ENCODE measurements at regions not wholly inside any gene's neighbourhood (a gene's known extent, or its start where the extent isn't known, plus 50 kb on each side); places are given as distances from the start of the nearest gene placed in this dataset.
A peak's percentile ranks its signal among the peaks of the same experiment; 100 is the strongest.
"Not testable (repeated sequence)": the region's sequence is repeated elsewhere in the genome, so short reads cannot be mapped to it uniquely, and the experiment has no call there.

DNA sequence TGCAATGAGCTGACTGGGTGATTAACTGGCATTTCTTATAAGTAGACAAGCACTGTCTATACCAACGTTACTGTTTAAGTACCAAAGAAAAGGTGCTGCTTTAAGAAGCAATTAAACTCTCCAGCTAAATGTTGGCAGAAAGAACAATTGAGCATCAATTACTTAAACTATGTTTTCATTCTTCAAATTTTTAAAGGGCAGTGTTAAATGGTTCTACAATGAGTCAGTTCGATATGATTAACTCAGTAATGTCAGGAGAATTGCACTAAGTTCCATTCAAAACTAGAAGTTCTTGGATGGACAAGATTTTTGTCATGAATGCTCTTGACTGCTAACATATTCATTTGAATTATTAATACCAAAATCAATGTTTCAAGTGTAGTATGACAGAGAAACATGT is 593.7 kb downstream of the DNAH5 start:
- DNase-seq (ENCODE audit: low spot score) (no peak), FAIRE-seq (no peak)

DNA sequence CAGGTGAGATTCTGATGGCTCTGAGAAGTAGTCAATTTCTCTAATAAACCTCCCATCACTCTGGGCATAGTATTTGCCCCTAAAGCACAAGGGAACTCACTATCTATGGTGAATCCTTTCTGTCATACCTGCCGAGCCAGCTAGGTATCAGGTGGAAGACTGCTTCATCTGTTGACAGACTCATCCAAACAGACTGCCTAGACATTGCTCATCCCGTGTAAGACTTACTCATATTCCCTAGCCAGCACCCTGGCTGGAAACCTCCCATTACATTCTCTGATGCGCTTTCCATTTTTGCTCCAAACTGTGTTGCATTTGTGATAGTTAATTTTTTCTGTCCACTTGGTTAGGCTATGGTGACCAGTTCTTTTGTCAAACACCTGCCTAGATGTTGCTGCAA is 595.9 kb downstream of the DNAH5 start:
- FAIRE-seq (no peak), DNase-seq (ENCODE audit: low spot score) (no peak)

DNA sequence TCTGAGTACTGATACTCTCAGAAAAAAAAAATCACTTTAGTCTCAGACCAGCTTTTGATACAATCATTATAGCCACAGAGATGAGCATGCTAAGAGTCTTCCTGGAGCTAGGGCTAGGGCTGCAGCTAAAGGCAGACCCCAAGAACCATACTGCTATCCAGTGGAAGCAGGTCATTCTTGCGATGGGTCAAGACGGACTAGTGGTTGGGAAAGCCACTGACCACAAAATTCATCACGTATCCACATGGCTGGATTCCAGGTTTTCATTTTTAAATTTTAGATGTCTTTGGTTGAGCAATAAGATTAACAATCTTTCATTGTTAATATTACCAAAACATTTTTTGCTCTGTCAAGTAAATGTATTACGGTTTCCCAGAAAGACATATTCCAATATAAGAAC is 598.1 kb downstream of the DNAH5 start:
- no peak for FAIRE-seq

DNA sequence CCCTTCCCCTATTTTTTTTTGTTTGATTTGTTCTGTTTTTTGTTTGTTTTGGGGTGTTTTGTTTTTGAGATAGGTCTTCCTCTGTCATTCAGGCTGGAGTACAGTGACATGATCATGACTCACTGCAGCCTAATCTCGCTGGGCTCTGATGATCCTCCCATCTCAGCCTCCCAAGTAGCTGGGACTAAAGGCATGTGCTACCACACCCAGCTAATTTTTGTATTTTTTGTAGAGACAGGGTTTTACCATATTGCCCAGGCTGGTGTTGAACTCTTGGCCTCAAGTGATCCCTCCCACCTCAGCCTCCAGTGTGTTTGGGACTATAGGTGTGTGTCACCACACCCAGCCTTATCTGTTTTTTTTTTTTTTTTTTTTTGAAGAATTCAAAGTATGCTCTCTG is 605.4 kb downstream of the DNAH5 start:
- FAIRE-seq (peak; percentile 53), DNase-seq (ENCODE audit: low spot score) (no peak)

More for the DNA sequence above, 598.1 kb downstream of the DNAH5 start:
- no peak for DNase-seq (ENCODE audit: low spot score)

DNA sequence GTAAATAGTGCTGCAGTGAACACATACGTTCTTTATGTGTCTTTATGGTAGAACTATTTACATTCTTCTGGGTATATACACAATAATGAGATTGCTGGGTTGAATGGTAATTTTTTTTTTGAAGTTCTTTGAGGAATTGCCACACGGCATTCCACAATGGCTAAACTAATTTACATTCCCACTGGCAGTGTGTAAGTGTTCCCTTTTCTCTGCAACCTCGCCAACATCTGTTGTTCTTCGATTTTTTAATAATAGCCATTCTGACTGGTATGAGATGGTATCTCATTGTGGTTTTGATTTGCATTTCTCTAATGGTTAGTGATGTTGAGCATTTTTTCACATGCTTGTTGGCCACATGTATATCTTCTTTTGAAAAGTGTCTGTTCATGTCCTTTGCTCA is 609.5 kb downstream of the DNAH5 start:
- FAIRE-seq; DNase-seq (ENCODE audit: low spot score): not testable (repeated sequence)

DNA sequence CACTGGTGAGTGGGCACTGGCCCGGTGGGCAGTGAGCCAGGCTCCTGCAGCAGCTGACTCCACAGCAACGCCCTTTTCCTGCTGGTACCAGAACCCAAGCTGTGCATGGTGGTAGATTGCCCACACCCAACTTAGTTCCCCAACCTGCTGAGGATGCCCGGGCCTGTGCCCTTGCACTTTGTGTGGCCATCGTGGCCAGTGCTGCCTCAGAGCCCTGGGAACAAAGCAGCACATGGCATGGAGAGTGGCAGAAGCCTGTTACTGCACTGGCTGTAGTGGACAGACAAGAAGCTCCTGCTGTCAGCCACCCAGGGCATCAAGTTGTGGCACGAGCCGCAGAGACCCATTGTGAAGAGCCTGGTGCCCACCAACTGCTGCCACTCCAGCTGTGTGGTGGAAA is 612.9 kb downstream of the DNAH5 start:
- FAIRE-seq (no peak), DNase-seq (ENCODE audit: low spot score) (no peak)

- no peak for FAIRE-seq
- no peak for DNase-seq (ENCODE audit: low spot score)
Observed at GRCh38 chr5:13328316-13328715, 616.2 kb downstream of the DNAH5 start.

DNA sequence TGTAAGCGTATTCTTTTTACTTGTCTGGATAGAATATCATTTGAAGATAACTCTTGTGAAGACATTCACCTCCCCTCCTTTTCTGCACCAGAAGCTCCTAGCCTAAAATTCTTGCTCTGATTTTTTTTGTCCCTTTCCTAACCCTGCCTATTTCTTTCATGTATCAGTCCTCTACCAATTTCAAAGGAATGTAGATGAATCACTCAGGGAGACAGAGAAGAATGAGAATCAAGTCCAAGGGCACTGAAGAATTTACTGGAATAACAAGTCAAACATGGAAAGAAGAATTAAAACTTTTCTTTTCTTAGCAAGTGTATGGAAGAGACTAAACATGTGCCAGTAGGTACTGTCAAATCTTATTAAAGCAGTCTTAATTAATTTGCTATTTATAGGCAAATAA is 618.7 kb downstream of the DNAH5 start:
- FAIRE-seq (no peak), DNase-seq (ENCODE audit: low spot score) (peak; percentile 19)

DNA sequence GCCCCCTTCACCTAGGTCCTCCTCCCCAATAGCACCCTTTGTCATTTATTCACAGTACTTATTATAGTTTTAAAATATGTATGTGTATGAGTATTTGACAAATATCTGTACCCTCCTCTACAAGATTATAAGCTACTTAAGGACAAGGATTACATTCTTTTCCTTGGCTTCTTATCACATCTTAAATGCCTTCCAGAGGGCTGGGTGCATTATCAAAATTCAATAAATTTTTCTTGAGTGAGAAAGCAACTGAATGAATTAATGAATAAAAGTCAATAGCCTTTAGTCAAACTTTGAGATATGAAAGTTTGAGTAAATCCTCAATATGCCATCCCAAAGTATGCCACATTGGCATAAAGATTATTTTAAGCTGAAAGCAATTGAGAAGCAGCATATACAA is 621.7 kb downstream of the DNAH5 start:
- FAIRE-seq (no peak), DNase-seq (ENCODE audit: low spot score) (no peak)

- DNase-seq (ENCODE audit: low spot score) (no peak), FAIRE-seq (no peak)
Observed at GRCh38 chr5:13317654-13318053, 626.8 kb downstream of the DNAH5 start.

DNA sequence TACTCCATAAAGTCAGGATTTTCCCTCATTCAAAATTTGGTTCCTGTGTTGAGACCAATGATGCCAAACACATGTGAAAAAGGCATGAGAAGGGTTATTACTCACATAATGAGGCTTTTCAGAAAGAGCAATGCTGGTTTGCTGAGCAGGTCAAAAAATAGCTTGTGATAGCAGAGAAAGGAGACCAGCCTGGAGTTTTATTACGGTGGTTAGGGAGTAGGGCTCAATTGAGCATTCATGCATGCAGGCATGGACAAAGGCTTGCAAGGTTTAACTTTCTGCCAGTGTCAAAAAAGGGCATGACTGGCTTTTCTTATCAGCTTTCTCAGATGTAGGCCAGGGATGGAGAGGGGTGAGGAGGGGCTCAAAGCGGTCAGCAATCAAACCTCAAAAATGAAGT is 628.3 kb downstream of the DNAH5 start:
- DNase-seq (ENCODE audit: low spot score) (no peak), FAIRE-seq (no peak)

DNA sequence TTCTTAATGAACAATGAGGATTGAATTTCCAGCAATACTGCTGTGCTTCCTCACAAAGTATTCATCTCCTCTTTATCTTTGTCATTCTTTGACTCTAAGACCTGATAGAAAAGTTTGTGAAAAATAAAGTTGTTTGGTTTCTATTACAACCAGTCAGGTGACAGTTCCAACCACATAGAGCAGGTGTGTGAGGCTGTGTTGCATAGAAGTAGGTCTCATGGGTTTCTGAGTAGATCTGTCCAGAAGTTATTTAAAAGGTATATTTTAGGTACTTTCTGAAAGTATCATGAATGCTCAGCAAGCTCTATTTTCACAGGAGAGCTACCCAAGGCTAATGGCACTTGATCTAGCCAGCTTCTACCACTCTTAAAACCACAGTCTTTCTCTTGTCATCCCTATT is 637.0 kb downstream of the DNAH5 start:
- no peak for FAIRE-seq
- no peak for DNase-seq (ENCODE audit: low spot score)

DNA sequence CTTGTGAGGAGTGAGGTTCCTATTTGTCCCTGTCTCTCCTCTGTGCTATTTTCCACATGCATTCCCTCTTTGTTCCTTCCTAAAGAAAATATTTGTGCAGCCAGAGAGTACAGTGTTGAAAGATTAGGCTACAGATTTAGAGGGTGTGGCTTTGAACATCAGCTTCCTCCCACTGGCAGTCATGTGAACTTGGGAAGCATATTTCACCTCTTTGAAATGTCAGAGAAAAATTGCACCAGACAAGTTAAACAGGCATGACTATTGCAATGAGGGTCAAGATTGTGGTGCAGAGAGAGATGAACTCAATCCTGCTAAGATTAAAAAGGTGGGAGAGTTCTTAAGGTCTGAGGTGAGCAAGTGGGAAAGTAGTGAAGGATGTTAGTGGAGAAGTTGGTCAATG is 641.0 kb downstream of the DNAH5 start:
- FAIRE-seq (no peak), DNase-seq (ENCODE audit: low spot score) (no peak)

DNA sequence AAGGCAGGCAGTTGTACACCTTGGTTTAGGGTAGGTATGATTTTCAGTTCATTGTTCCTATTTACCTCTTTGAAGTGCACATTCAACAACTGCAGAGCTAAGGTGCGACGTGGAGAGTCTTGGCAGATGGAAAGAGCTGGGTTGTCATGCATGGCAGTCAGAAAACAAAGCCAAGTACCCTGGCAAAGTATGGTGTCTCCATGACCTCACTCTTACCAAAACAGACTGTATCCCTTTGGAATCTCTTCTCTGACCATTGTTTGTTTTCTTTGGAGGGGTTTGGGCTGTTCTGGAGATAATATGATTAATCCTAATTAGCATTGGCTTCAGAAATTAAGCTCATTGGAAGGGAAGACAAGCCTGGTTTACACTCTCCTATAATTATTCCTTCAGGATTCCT is 665.7 kb downstream of the DNAH5 start:
- no peak for FAIRE-seq
- no peak for DNase-seq (ENCODE audit: low spot score)

- no peak for FAIRE-seq
Observed at GRCh38 chr5:13278148-13278547, 666.3 kb downstream of the DNAH5 start.

GRCh38 chr5:13276156-13276555 is 668.3 kb downstream of the DNAH5 start:
- FAIRE-seq: no peak

More at GRCh38 chr5:13278148-13278547, 666.3 kb downstream of the DNAH5 start:
- DNase-seq (ENCODE audit: low spot score): no peak

GRCh38 chr5:13263701-13264100 is 680.8 kb downstream of the DNAH5 start:
- FAIRE-seq: no peak
- no peak for DNase-seq (ENCODE audit: low spot score)

More at GRCh38 chr5:13276156-13276555, 668.3 kb downstream of the DNAH5 start:
- no peak for DNase-seq (ENCODE audit: low spot score)

- DNase-seq (ENCODE audit: low spot score) (no peak), FAIRE-seq (no peak)
Observed at GRCh38 chr5:13253111-13253510, 691.4 kb downstream of the DNAH5 start.

GRCh38 chr5:13252699-13253098 is 691.8 kb downstream of the DNAH5 start:
- no peak for DNase-seq (ENCODE audit: low spot score)
- FAIRE-seq: no peak

DNA sequence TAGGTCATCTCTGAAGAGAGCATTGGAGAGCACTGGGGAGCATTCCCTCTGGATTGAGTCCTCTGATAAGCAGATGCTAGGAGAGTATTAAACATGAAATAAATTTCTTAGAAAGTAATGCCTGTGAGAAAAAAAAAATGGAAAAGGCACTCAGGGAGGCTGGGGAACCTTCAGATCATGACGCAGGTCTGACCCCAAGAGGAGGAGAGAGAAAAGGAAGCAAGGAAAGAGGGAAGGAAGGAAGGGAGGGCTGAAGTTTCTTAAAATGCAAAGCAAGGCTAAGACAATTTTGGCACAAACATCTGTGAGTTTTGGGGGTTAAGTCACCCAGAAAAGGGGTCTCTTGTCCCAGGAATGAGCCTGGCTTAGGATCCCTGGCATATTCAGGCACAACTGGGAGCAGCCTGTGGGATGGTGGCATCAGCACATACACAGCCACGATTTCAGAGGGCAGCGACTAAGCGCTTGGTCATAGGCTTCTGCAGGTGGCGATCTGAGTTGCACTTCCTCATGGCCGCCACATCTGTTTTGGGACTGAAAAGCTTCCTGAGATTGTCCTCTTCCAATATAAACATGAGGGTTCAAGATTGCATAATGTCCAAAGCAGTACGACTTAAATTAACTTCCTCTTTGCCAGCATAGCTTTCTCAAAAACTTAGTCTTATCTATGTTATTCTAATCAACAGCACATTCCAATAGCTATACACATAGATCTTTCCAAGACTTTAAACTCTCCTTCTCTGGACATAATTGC is 692.7 kb downstream of the DNAH5 start:
- peak; percentile 5 for FAIRE-seq
- DNase-seq (ENCODE audit: low spot score): peak; percentile 11

GRCh38 chr5:13250464-13251291 is 693.8 kb downstream of the DNAH5 start:
- no peak for FAIRE-seq
- DNase-seq (ENCODE audit: low spot score): peak; percentile 31

DNA sequence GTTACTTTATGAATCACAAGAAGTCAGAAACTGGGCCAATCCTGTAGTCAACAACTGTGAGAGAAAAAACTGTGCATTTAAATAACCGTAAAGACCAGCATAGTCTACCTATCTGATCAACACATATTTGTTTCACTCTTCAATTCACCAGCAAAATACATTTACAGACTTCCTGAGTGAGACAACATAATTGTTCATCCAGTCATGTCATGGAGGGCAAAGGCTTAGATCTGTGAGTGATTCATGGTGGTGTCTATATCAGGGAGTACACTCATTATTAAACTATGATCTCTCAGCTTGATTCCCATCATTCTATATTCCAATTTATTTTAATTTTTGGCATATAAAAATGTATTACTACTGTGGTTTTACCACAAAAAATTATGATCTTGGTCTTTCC is 694.6 kb downstream of the DNAH5 start:
- FAIRE-seq: no peak

GRCh38 chr5:13248253-13248652 is 696.2 kb downstream of the DNAH5 start:
- FAIRE-seq (no peak), DNase-seq (ENCODE audit: low spot score) (no peak)

More for the DNA sequence above, 694.6 kb downstream of the DNAH5 start:
- no peak for DNase-seq (ENCODE audit: low spot score)

All from urothelium cell line (cell line).